ENCODE measurements at regions not wholly inside any gene's neighbourhood (a gene's known extent, or its start where the extent isn't known, plus 50 kb on each side); places are given as distances from the start of the nearest gene placed in this dataset.

- no peak for DNase-seq (ENCODE audit: low read depth in 4 of 4, low spot score in 3 of 4)
Observed at GRCh38 chr6:120671519-120671918, 662.8 kb downstream of the TBC1D32 start.

- no peak for DNase-seq (ENCODE audit: low read depth in 4 of 4, low spot score in 3 of 4)
Observed at GRCh38 chr6:120652506-120652905, 681.8 kb downstream of the TBC1D32 start.

- no peak for DNase-seq (ENCODE audit: low read depth in 4 of 4, low spot score in 3 of 4)
Observed at GRCh38 chr6:120648713-120649112, 685.6 kb downstream of the TBC1D32 start.

- peak in 1 of 4 donors; percentile 45 for DNase-seq (ENCODE audit: low read depth in 4 of 4, low spot score in 3 of 4)
Observed at GRCh38 chr6:120646101-120646500, 688.2 kb downstream of the TBC1D32 start.

- DNase-seq (ENCODE audit: low read depth in 4 of 4, low spot score in 3 of 4), result no peak
Observed at GRCh38 chr6:120632975-120633374, 701.3 kb downstream of the TBC1D32 start.

- no peak for DNase-seq (ENCODE audit: low read depth in 4 of 4, low spot score in 3 of 4)
Observed at GRCh38 chr6:120627612-120628011, 706.7 kb downstream of the TBC1D32 start.

- no peak for DNase-seq (ENCODE audit: low read depth in 4 of 4, low spot score in 3 of 4)
Observed at GRCh38 chr6:120622127-120622631, 712.1 kb downstream of the TBC1D32 start.

GRCh38 chr6:120620900-120621299 is 713.4 kb downstream of the TBC1D32 start:
- no peak for DNase-seq (ENCODE audit: low read depth in 4 of 4, low spot score in 3 of 4)

- DNase-seq (ENCODE audit: low read depth in 4 of 4, low spot score in 3 of 4), result no peak
Observed at GRCh38 chr6:120615238-120615637, 719.0 kb downstream of the TBC1D32 start.

- DNase-seq (ENCODE audit: low read depth in 4 of 4, low spot score in 3 of 4), result no peak
Observed at GRCh38 chr6:120614723-120615122, 719.6 kb downstream of the TBC1D32 start.

- no peak for DNase-seq (ENCODE audit: low read depth in 4 of 4, low spot score in 3 of 4)
Observed at GRCh38 chr6:120608826-120609225, 725.5 kb downstream of the TBC1D32 start.

GRCh38 chr6:120606743-120607142 is 727.5 kb downstream of the TBC1D32 start:
- DNase-seq (ENCODE audit: low read depth in 4 of 4, low spot score in 3 of 4), result no peak

- DNase-seq (ENCODE audit: low read depth in 4 of 4, low spot score in 3 of 4), result no peak
Observed at GRCh38 chr6:120604510-120604909, 729.8 kb downstream of the TBC1D32 start.

GRCh38 chr6:120590611-120591010 is 743.7 kb downstream of the TBC1D32 start:
- no peak for DNase-seq (ENCODE audit: low read depth in 4 of 4, low spot score in 3 of 4)

- no peak for DNase-seq (ENCODE audit: low read depth in 4 of 4, low spot score in 3 of 4)
Observed at GRCh38 chr6:120588424-120588823, 745.9 kb downstream of the TBC1D32 start.

- no peak for DNase-seq (ENCODE audit: low read depth in 4 of 4, low spot score in 3 of 4)
Observed at GRCh38 chr6:120587381-120587780, 746.9 kb downstream of the TBC1D32 start.

GRCh38 chr6:120584111-120584760 is 750.0 kb downstream of the TBC1D32 start:
- DNase-seq (ENCODE audit: low read depth in 4 of 4, low spot score in 3 of 4), result no peak

GRCh38 chr6:120576061-120576460 is 758.2 kb downstream of the TBC1D32 start:
- DNase-seq (ENCODE audit: low read depth in 4 of 4, low spot score in 3 of 4), result no peak

- DNase-seq (ENCODE audit: low read depth in 4 of 4, low spot score in 3 of 4), result no peak
Observed at GRCh38 chr6:120569714-120570113, 764.6 kb downstream of the TBC1D32 start.

- no peak for DNase-seq (ENCODE audit: low read depth in 4 of 4, low spot score in 3 of 4)
Observed at GRCh38 chr6:120564779-120565178, 769.5 kb downstream of the TBC1D32 start.

- no peak for DNase-seq (ENCODE audit: low read depth in 4 of 4, low spot score in 3 of 4)
Observed at GRCh38 chr6:120558294-120558693, 776.0 kb downstream of the TBC1D32 start.

GRCh38 chr6:120557554-120557953 is 776.7 kb downstream of the TBC1D32 start:
- DNase-seq (ENCODE audit: low read depth in 4 of 4, low spot score in 3 of 4), result no peak

- no peak for DNase-seq (ENCODE audit: low read depth in 4 of 4, low spot score in 3 of 4)
Observed at GRCh38 chr6:120556491-120556890, 777.8 kb downstream of the TBC1D32 start.

Data from right renal pelvis (tissue), 4 donors.